Activated effector memory CD4-positive, alpha-beta T cell treated with anti-CD3 and anti-CD28 coated beads, Interleukin-2, amount 50 U/mL, for 16 hours (primary cell): ENCODE measurements at regions not wholly inside any gene's neighbourhood (a gene's known extent, or its start where the extent isn't known, plus 50 kb on each side); places are given as distances from the start of the nearest gene placed in this dataset.
"Not testable (repeated sequence)": the region's sequence is repeated elsewhere in the genome, so short reads cannot be mapped to it uniquely, and the experiment has no call there.

ENCODE experiments used
- DNase-seq: peaks from one replicate; pipeline ENCODE4 v3.0.0-alpha.2; 2020

GRCh38 chr3:86519819-86520218, 471.1 kb downstream of the VGLL3 start:
- no peak for DNase-seq

DNA sequence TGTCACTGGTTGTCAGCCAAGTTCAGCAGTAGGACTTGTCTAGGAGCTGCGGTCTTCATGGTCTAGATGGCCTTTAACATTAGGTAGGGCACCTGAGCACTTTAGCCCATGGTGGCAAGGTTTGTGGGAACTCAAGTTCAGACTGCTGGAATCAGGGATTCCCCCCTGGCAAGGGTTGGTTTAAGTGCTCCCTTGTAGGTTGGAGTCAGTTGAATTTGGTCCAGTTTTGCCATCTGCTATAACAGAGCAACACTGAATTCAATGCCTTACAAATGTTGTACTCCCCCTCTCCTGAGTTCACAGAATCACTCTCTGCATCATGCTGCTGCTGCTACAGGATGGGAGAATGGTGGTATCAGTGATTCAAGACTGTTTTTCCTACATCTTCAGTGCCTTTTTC, 509.3 kb downstream of the VGLL3 start:
- DNase-seq, result no peak

DNA sequence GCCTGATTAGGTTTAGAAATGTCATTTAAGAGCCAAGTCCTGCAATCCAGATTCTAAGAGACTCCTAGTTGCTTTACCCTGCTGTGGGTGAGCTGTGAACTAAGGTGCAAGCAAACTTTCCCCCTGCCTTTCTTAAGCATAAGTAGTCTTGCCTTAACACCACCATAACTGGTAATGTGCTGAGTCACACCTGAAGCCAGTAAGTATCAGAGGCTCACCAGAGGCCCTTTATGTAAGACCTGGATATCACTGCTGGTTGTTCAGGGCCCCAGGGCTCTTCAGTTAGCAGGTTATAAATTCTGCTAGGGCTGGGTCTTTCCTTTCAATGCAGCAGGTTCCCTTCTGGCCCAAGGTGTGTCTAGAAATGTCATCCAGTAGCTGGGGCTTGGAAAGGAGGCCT, 509.9 kb downstream of the VGLL3 start:
- DNase-seq, result no peak

DNA sequence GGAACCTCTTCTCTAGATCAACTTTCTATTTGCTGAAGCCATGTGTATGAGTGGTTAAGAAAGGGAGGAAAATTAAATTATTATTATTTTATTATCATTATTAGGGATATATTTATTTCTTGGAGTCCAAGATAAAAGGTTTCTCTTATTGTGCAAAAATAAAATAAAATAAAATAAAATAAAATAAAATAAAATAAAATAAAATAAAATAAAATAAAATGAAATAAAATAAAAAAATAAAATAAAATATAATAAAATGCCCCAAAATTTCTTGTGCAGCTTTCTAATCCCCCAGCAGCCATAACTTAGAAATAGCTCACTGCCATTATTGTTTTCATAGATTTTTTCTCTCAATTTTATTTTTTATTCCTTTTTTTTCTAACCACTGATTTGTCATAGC, 526.8 kb downstream of the VGLL3 start:
- DNase-seq, result no peak

GRCh38 chr3:86451749-86452148, 539.2 kb downstream of the VGLL3 start:
- no peak for DNase-seq

GRCh38 chr3:86438544-86438943, 552.4 kb downstream of the VGLL3 start:
- DNase-seq, result no peak

DNA sequence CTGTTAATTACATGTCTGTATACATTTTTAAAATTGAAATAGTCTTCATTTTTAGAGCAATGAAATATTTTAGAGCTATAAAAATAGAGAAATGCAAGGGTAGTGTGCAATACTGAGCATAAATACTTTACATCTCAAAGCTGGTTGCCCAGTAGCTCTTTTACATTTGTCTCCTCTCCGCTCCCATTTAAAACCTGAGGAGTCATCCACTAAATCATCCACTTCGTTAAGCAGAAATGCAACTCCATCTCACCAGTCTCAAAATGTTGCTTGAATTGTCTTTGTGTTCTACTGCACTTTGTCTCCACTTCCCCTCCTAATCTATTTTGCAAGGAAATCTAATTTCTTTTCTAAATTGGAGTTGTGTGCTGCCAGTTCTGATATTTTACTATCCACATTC, 563.6 kb downstream of the VGLL3 start:
- DNase-seq, result no peak

- DNase-seq, result no peak
Measured at GRCh38 chr3:86420990-86421739, 569.8 kb downstream of the VGLL3 start.

- no peak for DNase-seq
Measured at GRCh38 chr3:86418861-86419260, 572.1 kb downstream of the VGLL3 start.

- no peak for DNase-seq
Measured at GRCh38 chr3:86416334-86416733, 574.6 kb downstream of the VGLL3 start.

GRCh38 chr3:86413645-86414044, 577.3 kb downstream of the VGLL3 start:
- no peak for DNase-seq

GRCh38 chr3:86410587-86410986, 580.4 kb downstream of the VGLL3 start:
- no peak for DNase-seq

GRCh38 chr3:86389759-86390158, 601.2 kb downstream of the VGLL3 start:
- DNase-seq, result not testable (repeated sequence)

DNA sequence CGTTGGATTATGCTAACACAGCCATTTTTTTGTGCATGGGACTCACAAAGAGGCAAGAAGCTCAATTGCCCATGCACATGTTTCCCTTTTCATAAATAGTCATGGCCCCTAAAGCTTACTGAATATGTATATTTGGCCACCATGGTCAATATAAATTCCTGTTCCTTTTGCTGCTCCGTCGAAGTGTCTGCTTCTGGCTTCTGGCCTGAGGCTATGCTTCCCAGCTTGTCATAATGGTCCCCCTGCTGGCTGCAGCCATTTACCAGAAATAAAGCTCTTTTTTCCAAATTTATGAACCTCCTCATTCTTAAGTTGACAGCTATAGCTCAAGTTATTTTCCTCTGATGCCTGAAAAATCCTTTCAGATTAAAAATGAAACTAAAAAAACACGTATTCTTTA, 602.1 kb downstream of the VGLL3 start:
- DNase-seq, result no peak

- no peak for DNase-seq
Measured at GRCh38 chr3:86382556-86382955, 608.4 kb downstream of the VGLL3 start.

GRCh38 chr3:86381247-86381646, 609.7 kb downstream of the VGLL3 start:
- DNase-seq, result no peak

DNA sequence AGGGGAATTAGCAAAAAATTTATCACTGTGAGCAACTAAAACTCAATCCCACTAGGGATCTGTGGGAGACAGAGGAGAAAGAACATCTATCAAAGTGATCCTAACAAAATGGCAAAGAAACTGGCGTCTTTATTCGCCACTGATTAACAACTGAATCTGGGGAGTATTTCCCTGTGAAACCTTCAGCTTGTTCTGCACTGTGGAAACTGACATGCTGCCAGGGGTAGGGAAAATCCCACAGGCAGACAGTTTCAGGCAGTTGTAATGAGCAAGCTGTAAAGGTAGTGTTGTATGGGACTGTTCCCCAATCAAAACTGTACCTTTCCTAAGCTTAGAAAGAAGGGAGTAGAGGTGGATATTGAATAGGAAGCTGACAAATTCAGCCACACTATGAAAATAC, 611.7 kb downstream of the VGLL3 start:
- DNase-seq, result no peak

GRCh38 chr3:86378829-86379228, 612.1 kb downstream of the VGLL3 start:
- no peak for DNase-seq

GRCh38 chr3:86335566-86335965, 655.4 kb downstream of the VGLL3 start:
- DNase-seq, result not testable (repeated sequence)

DNA sequence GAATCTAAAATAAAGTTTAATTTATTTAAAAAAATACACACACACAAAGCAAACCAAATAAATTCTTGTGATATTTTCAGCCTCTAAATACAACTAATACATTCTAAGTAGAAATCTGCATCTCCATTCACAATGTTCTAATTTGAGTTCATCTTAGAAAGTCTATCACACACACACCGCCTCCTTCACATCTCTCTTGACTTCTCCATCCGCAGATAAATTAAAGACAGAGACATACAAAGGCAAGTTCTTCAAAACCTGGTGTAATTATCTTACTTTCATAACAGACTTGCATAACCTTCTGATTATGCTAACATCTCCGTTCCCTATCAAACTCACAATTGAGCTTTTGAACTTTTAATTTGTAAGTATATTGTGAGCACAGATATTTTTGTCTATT, 657.3 kb downstream of the VGLL3 start:
- DNase-seq, result no peak

DNA sequence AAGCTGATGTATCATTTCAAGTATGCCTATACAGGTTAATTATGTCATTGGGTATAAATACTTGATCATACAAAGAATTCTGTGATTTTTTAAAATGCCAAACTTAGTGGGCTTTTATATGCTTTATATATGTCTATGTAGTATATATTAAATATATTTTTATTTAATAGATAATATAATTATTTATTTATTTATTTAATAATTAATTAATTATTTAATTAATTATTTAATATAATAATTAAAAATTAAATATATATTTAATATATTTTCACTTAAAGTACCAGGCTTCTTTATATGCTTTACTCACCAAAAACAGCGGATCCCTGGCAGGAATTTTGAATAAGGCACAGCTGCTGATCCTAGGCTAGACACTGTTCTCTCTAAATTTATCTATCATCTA, 687.0 kb downstream of the VGLL3 start:
- DNase-seq, result no peak

GRCh38 chr3:86282106-86282787, 708.7 kb downstream of the VGLL3 start:
- peak; percentile 53 for DNase-seq

DNA sequence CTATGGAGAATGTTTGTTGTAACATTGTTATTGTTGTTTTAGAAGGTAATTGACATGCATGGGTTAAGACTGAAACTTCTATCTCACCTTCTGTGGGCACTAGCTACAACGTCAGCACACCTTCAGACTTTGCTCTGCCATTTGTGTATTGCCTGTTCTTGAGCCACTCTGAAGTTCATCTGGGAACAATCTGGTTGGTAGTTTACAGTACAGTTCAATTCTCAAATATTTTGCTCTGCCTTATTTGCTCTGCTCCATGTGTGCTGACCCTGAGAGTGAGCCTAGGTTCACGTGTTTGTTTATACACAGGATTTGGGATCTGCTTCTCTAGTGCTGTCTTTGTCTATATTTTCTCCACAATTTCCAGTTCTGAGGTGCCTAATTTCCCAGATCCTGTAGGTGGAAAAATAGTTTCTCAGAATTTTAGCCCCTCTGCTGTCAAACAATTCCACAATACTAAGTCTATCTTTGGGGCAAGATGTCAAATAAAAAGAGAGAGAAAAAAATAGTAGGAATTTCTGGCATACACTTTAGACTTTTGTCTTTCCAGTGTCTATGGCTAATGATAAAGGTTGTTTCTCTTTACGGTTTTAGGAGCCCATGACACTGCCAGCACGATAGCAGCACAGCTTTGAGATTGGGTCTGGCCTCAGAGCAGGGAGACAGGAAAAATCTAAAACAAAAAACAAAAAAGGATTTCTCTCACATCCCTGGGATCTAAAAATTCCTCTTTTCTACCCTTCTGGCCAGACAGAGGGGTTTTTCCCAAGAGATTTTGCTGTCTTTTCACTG, 721.4 kb downstream of the VGLL3 start:
- DNase-seq, result no peak
